Loucy (cell line): ENCODE measurements at regions not wholly inside any gene's neighbourhood (a gene's known extent, or its start where the extent isn't known, plus 50 kb on each side); places are given as distances from the start of the nearest gene placed in this dataset.

Experiments used
- H2AFZ ChIP-seq: fragments of 200-600 bp; sonication (generic); 2 replicates; pipeline ENCODE4 v1.6.0; 2016; ENCODE audit warnings: antibody characterized with exemption, mild to moderate bottlenecking, low read length, moderate library complexity
- H3F3A ChIP-seq: fragments of 200-600 bp; 2 replicates; pipeline ENCODE4 v1.6.0; 2016; ENCODE audit warnings: antibody characterized with exemption, low read depth, mild to moderate bottlenecking
- H3K27me3 ChIP-seq: fragments of 200-600 bp; sonication (generic); 2 replicates; pipeline ENCODE4 v1.6.1; 2014; ENCODE audit warnings: low read length, mild to moderate bottlenecking; ENCODE audit not compliant: insufficient read depth, poor library complexity, severe bottlenecking
- H3K36me3 ChIP-seq: fragments of 200-600 bp; sonication (generic); 2 replicates; pipeline ENCODE4 v1.6.1; 2016; ENCODE audit warnings: low read length; ENCODE audit not compliant: insufficient read depth
- H3K4me1 ChIP-seq: fragments of 200-600 bp; sonication (generic); 2 replicates; pipeline ENCODE4 v1.5.1; 2014; ENCODE audit warnings: low read length, mild to moderate bottlenecking; ENCODE audit not compliant: insufficient read depth, poor library complexity, severe bottlenecking
- H3K4me2 ChIP-seq: fragments of 200-600 bp; sonication (generic); 2 replicates; pipeline ENCODE4 v1.6.0; 2014; ENCODE audit warnings: antibody characterized with exemption, low read length, low read depth, mild to moderate bottlenecking; ENCODE audit not compliant: poor library complexity, severe bottlenecking
- H3K4me3 ChIP-seq: fragments of 200-600 bp; sonication (generic); 2 replicates; pipeline ENCODE4 v1.5.1; 2014; ENCODE audit warnings: low read length, mild to moderate bottlenecking, mixed read lengths; ENCODE audit not compliant: poor library complexity, severe bottlenecking
- H3K79me2 ChIP-seq: fragments of 200-600 bp; sonication (generic); 2 replicates; pipeline ENCODE4 v1.6.1; 2014; ENCODE audit warnings: low read length; ENCODE audit not compliant: insufficient read depth
- H3K9ac ChIP-seq: fragments of 200-600 bp; sonication (generic); 2 replicates; pipeline ENCODE4 v1.6.0; 2014; ENCODE audit warnings: mild to moderate bottlenecking, low read depth, low read length, moderate library complexity; ENCODE audit not compliant: poor library complexity, severe bottlenecking
- H3K9me2 ChIP-seq: fragments of 200-600 bp; sonication (generic); replicated peaks from 2 replicates; pipeline ENCODE4 v1.6.1; 2016; ENCODE audit warnings: low read depth, low read length, mixed read lengths
- H3K9me3 ChIP-seq: fragments of 200-600 bp; sonication (generic); 2 replicates; pipeline ENCODE4 v1.6.1; 2014; ENCODE audit warnings: mild to moderate bottlenecking, antibody characterized with exemption, low read length, low read depth; ENCODE audit not compliant: insufficient read depth
- H4K20me1 ChIP-seq: fragments of 200-600 bp; sonication (generic); 2 replicates; pipeline ENCODE4 v1.6.0; 2014; ENCODE audit warnings: antibody characterized with exemption, low read length, mild to moderate bottlenecking; ENCODE audit not compliant: insufficient read depth, poor library complexity, severe bottlenecking
- EZH2phosphoT487 ChIP-seq: fragments of 200-600 bp; IDR thresholded peaks from 2 replicates; pipeline ENCODE4 v1.6.1; 2018; ENCODE audit warnings: antibody characterized with exemption, mild to moderate bottlenecking, moderate library complexity, borderline replicate concordance
- TF ChIP-seq, protein P1 (sequence below): fragments of 200-600 bp; sonication (generic); conservative IDR thresholded peaks from 2 replicates; pipeline ENCODE4 v1.5.1; 2014; ENCODE audit warnings: mild to moderate bottlenecking, antibody characterized with exemption, low read length

DNA sequence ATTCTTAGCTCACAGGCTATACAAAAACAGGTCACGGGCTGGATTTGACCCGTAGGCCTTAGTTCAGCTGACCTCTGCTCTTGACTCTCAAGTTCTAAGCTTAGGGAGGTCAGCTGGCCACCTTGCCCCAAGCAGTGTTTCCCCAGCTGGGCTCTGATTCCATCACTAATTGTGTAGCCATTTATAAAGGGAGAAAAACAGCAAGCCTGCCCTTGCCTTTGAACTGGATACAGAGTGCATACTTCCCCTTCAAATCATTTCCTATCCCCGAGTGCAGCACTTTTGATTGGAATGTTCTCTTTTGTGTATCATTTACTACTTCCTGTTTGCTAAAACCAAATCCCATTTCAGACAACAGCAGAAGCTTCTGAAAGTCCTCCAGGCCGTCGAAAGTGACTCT is 153.6 kb downstream of the KATNIP start:
- no peak overlapping the region for H2AFZ ChIP-seq
- no peak overlapping the region for H3K9ac ChIP-seq

DNA sequence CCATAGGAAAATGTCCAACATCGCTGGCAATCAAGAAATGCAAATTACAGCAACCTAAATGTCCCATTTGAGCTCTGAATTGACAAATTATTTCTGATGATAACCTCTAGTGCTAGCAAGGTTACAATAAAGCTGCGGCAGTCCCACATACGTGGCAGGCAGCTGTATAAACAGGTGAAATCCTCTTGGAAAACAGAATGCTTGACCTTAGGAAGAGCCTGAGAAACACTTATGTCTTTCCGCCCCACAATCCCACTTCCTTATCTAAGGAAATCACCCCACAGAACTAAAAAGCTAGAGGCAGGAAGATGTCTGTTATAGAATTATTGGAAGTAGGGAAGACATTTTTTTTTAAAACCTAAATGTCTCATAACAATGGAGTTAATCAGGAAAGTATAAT is 154.3 kb downstream of the KATNIP start:
- H3F3A ChIP-seq: no peaks in the 10 kb centered on the region
- TF ChIP-seq EZH2phosphoT487: no peak
- TF ChIP-seq, protein P1, sequence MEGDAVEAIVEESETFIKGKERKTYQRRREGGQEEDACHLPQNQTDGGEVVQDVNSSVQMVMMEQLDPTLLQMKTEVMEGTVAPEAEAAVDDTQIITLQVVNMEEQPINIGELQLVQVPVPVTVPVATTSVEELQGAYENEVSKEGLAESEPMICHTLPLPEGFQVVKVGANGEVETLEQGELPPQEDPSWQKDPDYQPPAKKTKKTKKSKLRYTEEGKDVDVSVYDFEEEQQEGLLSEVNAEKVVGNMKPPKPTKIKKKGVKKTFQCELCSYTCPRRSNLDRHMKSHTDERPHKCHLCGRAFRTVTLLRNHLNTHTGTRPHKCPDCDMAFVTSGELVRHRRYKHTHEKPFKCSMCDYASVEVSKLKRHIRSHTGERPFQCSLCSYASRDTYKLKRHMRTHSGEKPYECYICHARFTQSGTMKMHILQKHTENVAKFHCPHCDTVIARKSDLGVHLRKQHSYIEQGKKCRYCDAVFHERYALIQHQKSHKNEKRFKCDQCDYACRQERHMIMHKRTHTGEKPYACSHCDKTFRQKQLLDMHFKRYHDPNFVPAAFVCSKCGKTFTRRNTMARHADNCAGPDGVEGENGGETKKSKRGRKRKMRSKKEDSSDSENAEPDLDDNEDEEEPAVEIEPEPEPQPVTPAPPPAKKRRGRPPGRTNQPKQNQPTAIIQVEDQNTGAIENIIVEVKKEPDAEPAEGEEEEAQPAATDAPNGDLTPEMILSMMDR: no peak
- no peak overlapping the region for H3K4me2 ChIP-seq
- no peaks in the 10 kb centered on the region for H3K27me3 ChIP-seq
- H3K9me3 ChIP-seq: no peaks in the 10 kb centered on the region
- no peak overlapping the region for H3K4me3 ChIP-seq
- H3K9me2 ChIP-seq: no peaks in the 10 kb centered on the region
- H3K4me1 ChIP-seq: no peaks in the 10 kb centered on the region
- no peak overlapping the region for H2AFZ ChIP-seq
- H3K9ac ChIP-seq: no peak overlapping the region
- no peaks in the 10 kb centered on the region for H4K20me1 ChIP-seq
- H3K36me3 ChIP-seq: no peaks in the 10 kb centered on the region
- no peaks in the 10 kb centered on the region for H3K79me2 ChIP-seq

More for the DNA sequence above, 153.6 kb downstream of the KATNIP start:
- Histone ChIP-seq H3K27me3 (no peaks in the 10 kb centered on the region), H3K4me2 (no peak overlapping the region), H3F3A (no peaks in the 10 kb centered on the region), H3K9me2 (no peaks in the 10 kb centered on the region), H3K4me1 (no peaks in the 10 kb centered on the region), H4K20me1 (no peaks in the 10 kb centered on the region), H3K9me3 (no peaks in the 10 kb centered on the region), H3K36me3 (no peaks in the 10 kb centered on the region), H3K79me2 (no peaks in the 10 kb centered on the region), H3K4me3 (no peak overlapping the region)
- TF ChIP-seq EZH2phosphoT487: no peak
- TF ChIP-seq, protein P1: no peak

DNA sequence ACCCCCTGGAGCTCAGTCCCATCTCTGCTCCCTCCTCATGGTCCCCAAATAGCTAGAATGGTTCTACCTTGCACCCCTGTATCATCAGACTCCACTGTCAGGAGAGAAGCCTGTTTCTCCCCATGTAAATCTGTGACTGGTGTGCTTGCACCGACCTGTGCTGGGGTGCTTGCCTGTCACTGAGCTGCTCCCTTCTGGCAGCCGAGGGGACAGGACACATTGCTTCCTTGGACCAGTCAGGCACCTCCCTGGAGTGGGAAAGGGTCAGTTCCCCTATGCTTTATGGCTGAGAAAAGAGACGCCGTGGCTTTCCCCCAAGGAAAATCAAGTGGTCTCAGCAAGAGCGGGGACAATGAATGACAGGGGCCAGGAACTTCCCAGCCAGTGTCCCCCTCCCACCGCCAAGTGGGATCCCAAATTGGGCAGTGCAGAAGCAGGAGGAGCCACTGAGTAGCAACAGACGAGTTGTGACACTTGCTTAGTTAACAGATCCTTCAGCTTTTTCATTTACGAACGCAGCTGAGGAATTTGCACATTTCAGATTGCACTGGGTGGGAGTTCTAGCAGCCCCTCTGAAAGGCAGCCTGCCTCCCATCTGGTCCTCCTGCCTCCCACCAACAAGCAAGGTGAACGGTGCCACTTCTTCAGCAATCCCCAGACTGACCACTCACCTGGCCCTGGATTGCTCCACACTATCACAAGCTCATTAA is 156.4 kb downstream of the KATNIP start:
- Histone ChIP-seq H3K9me3 (no peaks in the 10 kb centered on the region), H4K20me1 (no peaks in the 10 kb centered on the region), H3K9me2 (no peaks in the 10 kb centered on the region), H3K4me3 (no peak overlapping the region), H3K36me3 (no peaks in the 10 kb centered on the region), H3K27me3 (no peaks in the 10 kb centered on the region), H2AFZ (no peak overlapping the region), H3K79me2 (no peaks in the 10 kb centered on the region), H3K9ac (no peak overlapping the region), H3K4me1 (no peaks in the 10 kb centered on the region), H3K4me2 (no peak overlapping the region), H3F3A (no peaks in the 10 kb centered on the region)
- TF ChIP-seq EZH2phosphoT487: no peak
- TF ChIP-seq, protein P1: no peak
